B cell (primary cell): ENCODE measurements at regions not wholly inside any gene's neighbourhood (a gene's known extent, or its start where the extent isn't known, plus 50 kb on each side); places are given as distances from the start of the nearest gene placed in this dataset.

Source experiments
- EZH2 ChIP-seq: IDR thresholded peaks from 2 replicates; pipeline ENCODE4 v1.6.1; 2012; ENCODE audit warnings: borderline replicate concordance, low read depth, mild to moderate bottlenecking, moderate library complexity, low read length; ENCODE audit not compliant: insufficient read depth, poor library complexity, severe bottlenecking
- TF ChIP-seq, protein P1 (sequence below): fragments of 200-600 bp; IDR thresholded peaks from one replicate; pipeline ENCODE4 v1.8.0; 2022; ENCODE audit warnings: antibody characterized with exemption, mild to moderate bottlenecking

DNA sequence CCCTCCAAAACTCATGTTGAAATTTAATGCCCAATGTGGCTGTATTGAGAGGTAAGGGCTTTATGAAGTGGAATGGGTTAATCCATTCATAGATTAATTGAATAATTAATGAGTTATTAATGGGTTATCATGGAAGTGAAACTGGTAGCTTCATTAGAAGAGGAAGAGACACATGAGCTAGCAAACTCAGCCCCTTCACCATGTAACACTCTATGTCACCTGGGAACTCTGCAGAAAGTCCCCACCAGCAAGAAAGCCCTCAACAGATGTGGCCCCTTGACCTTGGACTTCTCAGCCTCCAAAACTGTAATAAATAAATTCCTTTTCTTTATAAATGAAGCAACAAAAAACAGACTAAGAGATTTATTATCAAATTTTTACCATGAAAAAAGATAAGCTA is 223.5 kb downstream of the KLF12 start:
- TF ChIP-seq, protein P1, sequence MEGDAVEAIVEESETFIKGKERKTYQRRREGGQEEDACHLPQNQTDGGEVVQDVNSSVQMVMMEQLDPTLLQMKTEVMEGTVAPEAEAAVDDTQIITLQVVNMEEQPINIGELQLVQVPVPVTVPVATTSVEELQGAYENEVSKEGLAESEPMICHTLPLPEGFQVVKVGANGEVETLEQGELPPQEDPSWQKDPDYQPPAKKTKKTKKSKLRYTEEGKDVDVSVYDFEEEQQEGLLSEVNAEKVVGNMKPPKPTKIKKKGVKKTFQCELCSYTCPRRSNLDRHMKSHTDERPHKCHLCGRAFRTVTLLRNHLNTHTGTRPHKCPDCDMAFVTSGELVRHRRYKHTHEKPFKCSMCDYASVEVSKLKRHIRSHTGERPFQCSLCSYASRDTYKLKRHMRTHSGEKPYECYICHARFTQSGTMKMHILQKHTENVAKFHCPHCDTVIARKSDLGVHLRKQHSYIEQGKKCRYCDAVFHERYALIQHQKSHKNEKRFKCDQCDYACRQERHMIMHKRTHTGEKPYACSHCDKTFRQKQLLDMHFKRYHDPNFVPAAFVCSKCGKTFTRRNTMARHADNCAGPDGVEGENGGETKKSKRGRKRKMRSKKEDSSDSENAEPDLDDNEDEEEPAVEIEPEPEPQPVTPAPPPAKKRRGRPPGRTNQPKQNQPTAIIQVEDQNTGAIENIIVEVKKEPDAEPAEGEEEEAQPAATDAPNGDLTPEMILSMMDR, result no peak
- no peak for TF ChIP-seq EZH2
